ENCODE measurements at regions not wholly inside any gene's neighbourhood (a gene's known extent, or its start where the extent isn't known, plus 50 kb on each side); places are given as distances from the start of the nearest gene placed in this dataset.
"Not testable (repeated sequence)": the region's sequence is repeated elsewhere in the genome, so short reads cannot be mapped to it uniquely, and the experiment has no call there.

DNA sequence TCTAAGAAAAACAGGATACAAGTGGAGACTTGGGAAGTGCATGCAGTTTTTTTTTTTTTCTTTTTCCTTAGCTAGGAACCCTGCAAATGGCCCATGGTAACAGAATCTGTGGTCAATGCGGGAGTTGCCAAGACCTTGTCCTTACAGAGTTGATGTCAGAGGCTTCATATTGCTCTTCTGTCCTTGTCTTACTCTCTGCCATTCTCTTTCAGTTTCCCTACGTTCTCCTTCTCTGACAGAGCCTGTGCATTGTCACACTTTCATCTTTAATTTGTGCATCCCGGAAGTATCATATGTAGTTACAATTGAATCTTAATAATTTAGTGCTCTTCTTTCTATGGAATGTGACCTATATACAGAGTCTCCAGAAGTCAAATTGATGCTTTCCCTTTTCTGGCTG, 986.9 kb downstream of the TMEM121 start:
- no peaks in the 10 kb centered on the region for H3K9me3 ChIP-seq (ENCODE audit: control insufficient read depth, insufficient read depth, low read depth, low read length)
- H4K20me1 ChIP-seq (ENCODE audit: control insufficient read depth, extremely low read depth, insufficient read depth, low read length) = no peaks in the 10 kb centered on the region
- TF ChIP-seq, protein P1, sequence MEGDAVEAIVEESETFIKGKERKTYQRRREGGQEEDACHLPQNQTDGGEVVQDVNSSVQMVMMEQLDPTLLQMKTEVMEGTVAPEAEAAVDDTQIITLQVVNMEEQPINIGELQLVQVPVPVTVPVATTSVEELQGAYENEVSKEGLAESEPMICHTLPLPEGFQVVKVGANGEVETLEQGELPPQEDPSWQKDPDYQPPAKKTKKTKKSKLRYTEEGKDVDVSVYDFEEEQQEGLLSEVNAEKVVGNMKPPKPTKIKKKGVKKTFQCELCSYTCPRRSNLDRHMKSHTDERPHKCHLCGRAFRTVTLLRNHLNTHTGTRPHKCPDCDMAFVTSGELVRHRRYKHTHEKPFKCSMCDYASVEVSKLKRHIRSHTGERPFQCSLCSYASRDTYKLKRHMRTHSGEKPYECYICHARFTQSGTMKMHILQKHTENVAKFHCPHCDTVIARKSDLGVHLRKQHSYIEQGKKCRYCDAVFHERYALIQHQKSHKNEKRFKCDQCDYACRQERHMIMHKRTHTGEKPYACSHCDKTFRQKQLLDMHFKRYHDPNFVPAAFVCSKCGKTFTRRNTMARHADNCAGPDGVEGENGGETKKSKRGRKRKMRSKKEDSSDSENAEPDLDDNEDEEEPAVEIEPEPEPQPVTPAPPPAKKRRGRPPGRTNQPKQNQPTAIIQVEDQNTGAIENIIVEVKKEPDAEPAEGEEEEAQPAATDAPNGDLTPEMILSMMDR (conservative IDR thresholded peaks at IDR 0.05 in 1 of 2, IDR thresholded peaks at IDR 0.05 in 1 of 2; ENCODE audit: low read depth in 1 of 2, low read length in 2 of 2) = no peak
- no peak for TF ChIP-seq EZH2 (IDR thresholded peaks at IDR 0.05; ENCODE audit: low read length, missing control alignments)
- H3K27me3 ChIP-seq (ENCODE audit: control insufficient read depth, insufficient read depth, low read length) = no peaks in the 10 kb centered on the region
- no peak overlapping the region for H3K9ac ChIP-seq (ENCODE audit: insufficient read depth, low read length)
- H3K27ac ChIP-seq (ENCODE audit: insufficient read depth, low read length) = no peak overlapping the region
- H3K4me2 ChIP-seq (ENCODE audit: extremely low read depth, insufficient read depth, low read length) = no peak overlapping the region
- no peak overlapping the region for H2AFZ ChIP-seq (ENCODE audit: low read length)
- no peaks in the 10 kb centered on the region for H3K79me2 ChIP-seq (ENCODE audit: control insufficient read depth, insufficient read depth, low read length)
- H3K4me3 ChIP-seq (replicated peaks in 1 of 4; ENCODE audit: control extremely low read depth in 1 of 4, insufficient read depth in 1 of 4, low read depth in 3 of 4, low read length in 4 of 4) = no peak overlapping the region
- DNase-seq (ENCODE audit: low read depth in 2 of 2) = no peak
- no peaks in the 10 kb centered on the region for H3K36me3 ChIP-seq (ENCODE audit: control insufficient read depth, insufficient read depth, low read length)
- no peaks in the 10 kb centered on the region for H3K4me1 ChIP-seq (ENCODE audit: control insufficient read depth, extremely low read depth, insufficient read depth, low read length)

DNA sequence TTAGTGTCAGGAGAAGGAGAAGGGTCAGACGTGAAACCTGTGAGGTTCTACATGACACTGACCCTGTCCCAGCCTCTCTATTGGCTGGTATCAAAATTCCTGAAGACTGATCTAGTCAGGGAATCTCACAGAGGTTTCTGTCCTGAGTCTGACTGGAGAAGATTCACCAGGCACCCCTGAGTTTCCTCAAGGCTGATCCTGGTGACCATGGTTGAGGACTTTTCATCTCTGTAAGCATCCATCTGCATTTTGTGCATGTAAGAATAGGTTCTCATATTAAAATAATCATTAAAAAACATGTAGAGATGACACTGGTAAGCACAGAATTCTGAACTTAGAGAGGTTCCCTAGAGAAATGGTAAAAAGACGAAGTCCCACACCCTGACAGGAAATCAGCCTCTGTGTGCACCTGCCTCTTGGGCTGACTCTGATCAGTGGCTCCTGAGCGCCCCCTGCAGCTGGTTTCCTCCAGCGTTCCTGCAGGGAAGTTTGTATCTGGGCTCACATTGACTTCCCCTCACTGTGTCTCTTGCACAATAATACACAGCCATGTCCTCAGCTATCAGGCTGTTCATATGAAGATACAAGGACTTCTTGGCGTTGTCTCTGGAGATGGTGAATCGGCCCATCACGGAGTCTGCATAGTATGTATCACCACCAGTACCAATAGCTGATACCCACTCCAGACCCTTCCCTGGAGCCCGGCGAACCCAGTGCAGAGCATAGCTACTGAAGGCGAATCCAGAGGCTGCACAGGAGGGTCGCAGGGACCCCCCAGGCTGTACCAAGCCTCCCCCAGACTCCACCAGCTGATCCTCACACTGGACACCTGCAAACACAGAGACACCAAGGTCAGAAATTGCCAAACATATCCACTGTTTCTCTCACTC, 991.9 kb downstream of the TMEM121 start:
- TF ChIP-seq, protein P1 (conservative IDR thresholded peaks at IDR 0.05 in 1 of 2, IDR thresholded peaks at IDR 0.05 in 1 of 2; ENCODE audit: low read depth in 1 of 2, low read length in 2 of 2) = no peak
- TF ChIP-seq EZH2 (IDR thresholded peaks at IDR 0.05; ENCODE audit: low read length, missing control alignments) = no peak

DNA sequence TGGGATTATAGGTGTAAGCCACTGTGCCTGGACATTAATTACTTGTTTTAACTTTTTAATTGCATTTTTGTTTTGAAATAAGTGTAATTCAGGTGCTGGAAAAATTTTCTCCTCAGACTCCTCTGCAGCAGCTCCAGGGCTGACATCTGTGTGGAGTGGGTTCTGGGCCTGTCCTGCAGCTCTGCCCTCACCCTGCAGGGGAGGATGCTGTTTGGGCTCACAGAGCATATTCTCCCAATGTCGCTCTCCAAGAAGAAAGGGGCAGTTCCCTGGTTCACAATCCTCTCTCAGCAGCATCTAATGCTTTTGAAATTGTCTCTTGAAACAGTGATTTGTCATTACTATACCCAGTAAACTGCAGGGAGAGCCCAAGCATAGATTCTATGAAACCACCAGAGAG, 995.7 kb downstream of the TMEM121 start:
- not testable (repeated sequence) for H3K27ac ChIP-seq (ENCODE audit: insufficient read depth, low read length); H3K27me3 ChIP-seq (ENCODE audit: control insufficient read depth, insufficient read depth, low read length); H4K20me1 ChIP-seq (ENCODE audit: control insufficient read depth, extremely low read depth, insufficient read depth, low read length); H3K79me2 ChIP-seq (ENCODE audit: control insufficient read depth, insufficient read depth, low read length); H3K9me3 ChIP-seq (ENCODE audit: control insufficient read depth, insufficient read depth, low read depth, low read length); H3K4me1 ChIP-seq (ENCODE audit: control insufficient read depth, extremely low read depth, insufficient read depth, low read length); DNase-seq (ENCODE audit: low read depth in 2 of 2); H3K4me3 ChIP-seq (replicated peaks in 1 of 4; ENCODE audit: control extremely low read depth in 1 of 4, insufficient read depth in 1 of 4, low read depth in 3 of 4, low read length in 4 of 4); H3K36me3 ChIP-seq (ENCODE audit: control insufficient read depth, insufficient read depth, low read length); H2AFZ ChIP-seq (ENCODE audit: low read length); H3K9ac ChIP-seq (ENCODE audit: insufficient read depth, low read length); H3K4me2 ChIP-seq (ENCODE audit: extremely low read depth, insufficient read depth, low read length)

More for the DNA sequence above, 991.9 kb downstream of the TMEM121 start:
- H3K79me2 ChIP-seq (ENCODE audit: control insufficient read depth, insufficient read depth, low read length) = no peaks in the 10 kb centered on the region
- no peaks in the 10 kb centered on the region for H3K27me3 ChIP-seq (ENCODE audit: control insufficient read depth, insufficient read depth, low read length)
- no peak overlapping the region for H3K9ac ChIP-seq (ENCODE audit: insufficient read depth, low read length)
- no peaks in the 10 kb centered on the region for H4K20me1 ChIP-seq (ENCODE audit: control insufficient read depth, extremely low read depth, insufficient read depth, low read length)
- H3K4me3 ChIP-seq (replicated peaks in 1 of 4; ENCODE audit: control extremely low read depth in 1 of 4, insufficient read depth in 1 of 4, low read depth in 3 of 4, low read length in 4 of 4) = no peak overlapping the region
- H3K27ac ChIP-seq (ENCODE audit: insufficient read depth, low read length) = no peak overlapping the region
- no peak for DNase-seq (ENCODE audit: low read depth in 2 of 2)
- no peak overlapping the region for H3K4me2 ChIP-seq (ENCODE audit: extremely low read depth, insufficient read depth, low read length)
- H2AFZ ChIP-seq (ENCODE audit: low read length) = no peak overlapping the region
- H3K36me3 ChIP-seq (ENCODE audit: control insufficient read depth, insufficient read depth, low read length) = no peaks in the 10 kb centered on the region
- H3K4me1 ChIP-seq (ENCODE audit: control insufficient read depth, extremely low read depth, insufficient read depth, low read length) = no peaks in the 10 kb centered on the region
- H3K9me3 ChIP-seq (ENCODE audit: control insufficient read depth, insufficient read depth, low read depth, low read length) = no peaks in the 10 kb centered on the region
